Neuronal stem cell (in vitro differentiated cells): ENCODE measurements at regions not wholly inside any gene's neighbourhood (a gene's known extent, or its start where the extent isn't known, plus 50 kb on each side); places are given as distances from the start of the nearest gene placed in this dataset.

Experiments used
- DNase-seq: peaks from one replicate; pipeline ENCODE4 v3.0.0-alpha.2; 2013; ENCODE audit warnings: low spot score
- H2AFZ ChIP-seq: one replicate; pipeline ENCODE4 v1.6.1; 2013; ENCODE audit warnings: mild to moderate bottlenecking, low read length, inconsistent platforms
- H2AK5ac ChIP-seq: 2 replicates; pipeline ENCODE4 v1.6.1; 2013; ENCODE audit warnings: low read depth, mild to moderate bottlenecking, inconsistent platforms, low read length, moderate library complexity, mixed read lengths
- H2BK120ac ChIP-seq: 2 replicates; pipeline ENCODE4 v1.6.1; 2013; ENCODE audit warnings: low read depth, mild to moderate bottlenecking, inconsistent platforms, low read length, moderate library complexity, mixed read lengths
- H2BK12ac ChIP-seq: one replicate; pipeline ENCODE4 v1.6.1; 2013; ENCODE audit warnings: low read length, inconsistent platforms
- H2BK15ac ChIP-seq: 2 replicates; pipeline ENCODE4 v1.6.1; 2013; ENCODE audit warnings: mild to moderate bottlenecking, low read length, inconsistent platforms, mixed read lengths
- H2BK5ac ChIP-seq: one replicate; pipeline ENCODE4 v1.6.1; 2013; ENCODE audit warnings: inconsistent platforms, mild to moderate bottlenecking, low read length, moderate library complexity
- H3K14ac ChIP-seq: one replicate; pipeline ENCODE4 v1.6.1; 2013; ENCODE audit warnings: low read length, inconsistent platforms
- H3K18ac ChIP-seq: 2 replicates; pipeline ENCODE4 v1.6.1; 2013; ENCODE audit warnings: low read length, inconsistent platforms
- H3K23ac ChIP-seq: 2 replicates; pipeline ENCODE4 v1.6.1; 2013; ENCODE audit warnings: low read depth, mild to moderate bottlenecking, mixed read lengths, low read length, inconsistent platforms; ENCODE audit not compliant: poor library complexity
- H3K27ac ChIP-seq: replicated peaks from 3 replicates; pipeline ENCODE4 v1.5.1; 2013; ENCODE audit warnings: low read length, inconsistent platforms
- H3K27me3 ChIP-seq, 3 experiments: 2 replicates each; pipeline ENCODE4 v1.6.1; 2013; ENCODE audit warnings: low read length in 3 of 3, mild to moderate bottlenecking in 2 of 3, inconsistent platforms in 1 of 3, low read depth in 1 of 3, mixed read lengths in 1 of 3, moderate library complexity in 1 of 3; ENCODE audit not compliant: control insufficient read depth in 3 of 3, insufficient read depth in 3 of 3
- H3K36me3 ChIP-seq, 2 donors: replicated peaks in 1 of 2; 2 replicates each; pipeline ENCODE4 v1.6.1; 2013; ENCODE audit warnings: low read length in 2 of 2; ENCODE audit not compliant: control insufficient read depth in 2 of 2, insufficient read depth in 2 of 2
- H3K4ac ChIP-seq: 2 replicates; pipeline ENCODE4 v1.6.1; 2013; ENCODE audit warnings: inconsistent platforms, mild to moderate bottlenecking, low read length, moderate library complexity
- H3K4me1 ChIP-seq, 2 donors: 1 replicate in 1 of 2; 2 replicates in 1 of 2; pipeline ENCODE4 v1.6.1; 2013; ENCODE audit warnings: low read length in 2 of 2, low read depth in 1 of 2; ENCODE audit not compliant: control insufficient read depth in 2 of 2, insufficient read depth in 1 of 2
- H3K4me2 ChIP-seq: one replicate; pipeline ENCODE4 v1.6.1; 2013; ENCODE audit warnings: mild to moderate bottlenecking, low read length, inconsistent platforms; ENCODE audit not compliant: insufficient read depth, poor library complexity, severe bottlenecking
- H3K4me3 ChIP-seq, 2 donors: 2 replicates each; pipeline ENCODE4 v1.5.1; 2013; ENCODE audit warnings: low read length in 2 of 2, mild to moderate bottlenecking in 2 of 2, inconsistent platforms in 1 of 2, moderate library complexity in 1 of 2
- H3K79me1 ChIP-seq: one replicate; pipeline ENCODE4 v1.6.1; 2013; ENCODE audit warnings: low read depth, mild to moderate bottlenecking, inconsistent platforms, low read length, moderate library complexity
- H3K9ac ChIP-seq: one replicate; pipeline ENCODE4 v1.6.1; 2013; ENCODE audit warnings: mild to moderate bottlenecking, low read depth, low read length, inconsistent platforms; ENCODE audit not compliant: poor library complexity
- H3K9me3 ChIP-seq, 2 donors: replicated peaks in 1 of 2; 2 replicates each; pipeline versions ENCODE3 to v1.6.1; 2013; ENCODE audit warnings: low read length in 2 of 2, mild to moderate bottlenecking in 2 of 2, inconsistent platforms in 1 of 2, low read depth in 1 of 2, mixed read lengths in 1 of 2, moderate library complexity in 1 of 2; ENCODE audit not compliant: control insufficient read depth in 2 of 2, insufficient read depth in 1 of 2
- H4K8ac ChIP-seq: one replicate; pipeline ENCODE4 v1.6.1; 2013; ENCODE audit warnings: low read depth, mild to moderate bottlenecking, inconsistent platforms, low read length, moderate library complexity
- H4K91ac ChIP-seq: one replicate; pipeline ENCODE4 v1.6.1; 2013; ENCODE audit warnings: low read length, low read depth, mild to moderate bottlenecking, inconsistent platforms; ENCODE audit not compliant: poor library complexity
- WGBS, 2 donors: extraction: QIAGEN DNeasy Blood & Tissue Kit; methylation state at CpG; one replicate each; pipeline ENCODE4 v1.1.7; 2013; ENCODE audit warnings: missing lambda C conversion rate in 2 of 2, mixed read lengths in 1 of 2; ENCODE audit not compliant: insufficient read length in 2 of 2, insufficient replicate concordance in 1 of 2; ENCODE audit errors: extremely low coverage in 2 of 2; 5-methylcytosine and 5-hydroxymethylcytosine counted together

DNA sequence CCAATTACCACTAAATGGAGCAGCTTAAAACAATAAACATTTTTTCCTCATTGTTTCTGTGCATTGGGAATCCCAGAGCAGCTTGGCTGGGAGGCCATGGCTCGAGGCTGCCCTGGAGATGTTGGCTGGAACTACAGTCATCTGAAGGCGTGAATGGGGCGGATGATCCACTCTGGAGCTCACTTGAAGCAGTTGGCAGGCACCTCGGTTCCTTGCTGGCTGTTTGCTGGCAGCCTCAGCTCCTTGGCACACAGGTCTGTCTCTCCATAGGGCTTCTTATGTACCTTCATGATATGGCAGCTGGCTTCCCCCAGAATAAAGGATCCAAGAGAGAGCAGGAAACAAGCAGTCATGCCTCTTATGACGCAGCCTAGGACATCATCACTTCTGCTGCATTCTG, 227.0 kb upstream of the COPS8 start:
- DNase-seq, result no peak
- Histone ChIP-seq H3K27ac (no peak overlapping the region), H2AFZ (no peak overlapping the region), H3K9ac (no peak overlapping the region), H3K4ac (no peak overlapping the region), H3K18ac (no peak overlapping the region), H2BK15ac (no peak overlapping the region), H3K4me3 (no peak overlapping the region), H4K91ac (no peak overlapping the region), H2BK5ac (no peak overlapping the region), H3K14ac (no peak overlapping the region), H3K4me2 (no peak overlapping the region), H2BK12ac (no peak overlapping the region), H3K23ac (no peak overlapping the region), H2BK120ac (no peak overlapping the region), H2AK5ac (no peak overlapping the region), H3K9me3 (peaks cover 7 to 18% of the 10 kb centered on the region in 2 donors), H3K79me1 (no peaks in the 10 kb centered on the region), H3K4me1 (peaks cover 23 to 45% of the 10 kb centered on the region in 2 donors), H4K8ac (no peak overlapping the region), H3K36me3 (no peaks in the 10 kb centered on the region), H3K27me3 (no peaks in the 10 kb centered on the region)
- WGBS, 2 donors, result no CpG with 5 or more reads among the region's 5 CpGs

DNA sequence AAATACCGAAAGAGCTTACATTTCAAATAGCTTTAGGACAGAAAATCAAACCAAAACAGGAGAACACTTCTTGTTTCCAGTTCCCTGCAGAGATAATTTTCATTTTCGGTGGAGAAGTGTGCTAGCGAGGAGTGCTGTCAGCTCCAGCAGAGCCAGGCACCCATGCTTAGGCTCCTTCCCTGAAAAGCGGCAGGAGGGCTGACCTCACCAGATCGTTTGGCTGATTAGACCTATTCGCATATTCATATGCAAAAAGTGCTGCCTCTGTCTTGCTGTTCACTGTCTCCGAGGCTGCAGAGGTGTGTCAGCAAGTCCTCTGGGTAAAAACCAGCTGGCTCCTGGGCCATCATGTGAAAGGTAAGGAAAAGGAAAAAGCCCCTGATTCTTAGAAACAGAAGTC, 225.8 kb upstream of the COPS8 start:
- Histone ChIP-seq H3K79me1 (no peaks in the 10 kb centered on the region), H2BK120ac (no peak overlapping the region), H2BK5ac (no peak overlapping the region), H4K91ac (no peak overlapping the region), H3K4me3 (no peak overlapping the region), H3K23ac (no peak overlapping the region), H3K36me3 (no peaks in the 10 kb centered on the region), H3K27me3 (no peaks in the 10 kb centered on the region), H2BK15ac (no peak overlapping the region), H3K4me1 (peaks cover 20 to 33% of the 10 kb centered on the region in 2 donors), H3K9me3 (peaks cover 9 to 29% of the 10 kb centered on the region in 2 donors), H2AFZ (no peak overlapping the region), H4K8ac (no peak overlapping the region), H2BK12ac (no peak overlapping the region), H3K14ac (no peak overlapping the region), H2AK5ac (no peak overlapping the region), H3K27ac (no peak overlapping the region), H3K4ac (no peak overlapping the region), H3K9ac (no peak overlapping the region), H3K18ac (peak overlapping the region; percentile 25), H3K4me2 (no peak overlapping the region)
- no CpG with 5 or more reads among the region's 7 CpGs for WGBS, 2 donors
- no peak for DNase-seq

- H2BK120ac ChIP-seq, result no peak overlapping the region
- H3K27ac ChIP-seq, result no peak overlapping the region
- no CpG with 5 or more reads among the region's 8 CpGs for WGBS, 2 donors
- H2BK12ac ChIP-seq, result no peak overlapping the region
- H4K91ac ChIP-seq, result no peak overlapping the region
- no peaks in the 10 kb centered on the region for H3K79me1 ChIP-seq
- H2AFZ ChIP-seq, result no peak overlapping the region
- no peak overlapping the region for H3K4me2 ChIP-seq
- H3K27me3 ChIP-seq, result no peaks in the 10 kb centered on the region
- no peak overlapping the region for H3K9ac ChIP-seq
- no peaks in the 10 kb centered on the region for H3K36me3 ChIP-seq
- no peak overlapping the region for H4K8ac ChIP-seq
- H3K9me3 ChIP-seq, result peaks cover 6 to 33% of the 10 kb centered on the region in 2 donors
- no peak overlapping the region for H2BK15ac ChIP-seq
- H3K23ac ChIP-seq, result no peak overlapping the region
- no peak overlapping the region for H3K4me3 ChIP-seq
- no peak overlapping the region for H3K4ac ChIP-seq
- H2BK5ac ChIP-seq, result no peak overlapping the region
- no peak for DNase-seq
- H2AK5ac ChIP-seq, result no peak overlapping the region
- no peak overlapping the region for H3K14ac ChIP-seq
- H3K4me1 ChIP-seq, result peaks cover 18 to 29% of the 10 kb centered on the region in 2 donors
- no peak overlapping the region for H3K18ac ChIP-seq
Measured at GRCh38 chr2:236861196-236861875, 224.4 kb upstream of the COPS8 start.

GRCh38 chr2:236861944-236862343, 223.7 kb upstream of the COPS8 start:
- peaks cover 6 to 35% of the 10 kb centered on the region in 2 donors for H3K9me3 ChIP-seq
- no peak overlapping the region for H4K8ac ChIP-seq
- H2AFZ ChIP-seq, result peak overlapping the region; percentile 57
- H3K18ac ChIP-seq, result no peak overlapping the region
- WGBS, 2 donors, result no CpG with 5 or more reads among the region's 2 CpGs
- H3K14ac ChIP-seq, result no peak overlapping the region
- H3K27ac ChIP-seq, result no peak overlapping the region
- H2BK15ac ChIP-seq, result no peak overlapping the region
- H3K23ac ChIP-seq, result no peak overlapping the region
- H3K27me3 ChIP-seq, result no peaks in the 10 kb centered on the region
- no peak overlapping the region for H2AK5ac ChIP-seq
- no peaks in the 10 kb centered on the region for H3K79me1 ChIP-seq
- no peak for DNase-seq
- H3K4me1 ChIP-seq, result peaks cover 13 to 23% of the 10 kb centered on the region in 2 donors
- no peaks in the 10 kb centered on the region for H3K36me3 ChIP-seq
- H2BK12ac ChIP-seq, result no peak overlapping the region
- no peak overlapping the region for H3K4ac ChIP-seq
- no peak overlapping the region for H2BK5ac ChIP-seq
- no peak overlapping the region for H3K4me2 ChIP-seq
- no peak overlapping the region for H3K4me3 ChIP-seq
- no peak overlapping the region for H4K91ac ChIP-seq
- no peak overlapping the region for H2BK120ac ChIP-seq
- no peak overlapping the region for H3K9ac ChIP-seq
